HG02970 (cell line): ENCODE measurements at regions not wholly inside any gene's neighbourhood (a gene's known extent, or its start where the extent isn't known, plus 50 kb on each side); places are given as distances from the start of the nearest gene placed in this dataset.
"Not testable (repeated sequence)": the region's sequence is repeated elsewhere in the genome, so short reads cannot be mapped to it uniquely, and the experiment has no call there.

Experiments used
- ATAC-seq: cut with Tn5 transposase; IDR thresholded peaks from one replicate; pipeline ENCODE4 v1.9.1; 2021; ENCODE audit warnings: mild to moderate bottlenecking, moderate library complexity, moderate number of reproducible peaks; ENCODE audit not compliant: unreplicated experiment, low FRiP score

GRCh38 chr5:68070591-68071281 lies 144.8 kb upstream of the PIK3R1 start:
- peak; percentile 90 for ATAC-seq

DNA sequence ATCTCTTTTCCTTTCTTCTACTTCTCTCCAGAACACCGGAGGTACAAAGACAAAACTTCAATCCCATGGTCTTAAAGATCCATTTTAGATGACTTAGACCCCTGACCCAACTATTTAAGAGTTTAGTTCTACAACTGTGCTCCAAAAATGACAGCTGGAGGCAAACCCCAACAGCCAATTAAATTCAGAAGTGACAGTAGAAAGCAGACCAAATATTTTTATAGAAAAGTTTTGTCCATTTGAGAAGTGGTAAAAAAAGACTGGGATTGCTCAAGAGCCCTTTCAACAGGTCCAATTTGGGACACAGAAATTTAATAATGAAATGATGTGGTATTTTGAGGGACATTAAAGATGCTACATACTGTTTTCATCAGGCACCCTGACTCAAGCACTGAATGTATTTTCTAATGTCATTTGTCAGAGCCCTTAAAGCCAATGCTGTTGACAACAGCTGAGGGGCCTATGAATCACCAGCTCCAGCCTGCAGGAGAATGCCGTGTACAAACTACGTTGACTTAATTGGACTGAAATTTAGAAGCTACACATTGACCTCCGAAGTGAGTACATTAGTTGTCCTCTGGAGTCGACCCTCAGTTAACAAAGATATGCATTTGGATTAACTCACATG lies 147.5 kb upstream of the PIK3R1 start:
- no peak for ATAC-seq

GRCh38 chr5:68067291-68067690 lies 148.3 kb upstream of the PIK3R1 start:
- ATAC-seq: no peak

GRCh38 chr5:68066277-68066955 lies 149.1 kb upstream of the PIK3R1 start:
- ATAC-seq: no peak

- ATAC-seq: not testable (repeated sequence)
These were observed 150.2 kb upstream of the PIK3R1 start for GRCh38 chr5:68065321-68065720.

DNA sequence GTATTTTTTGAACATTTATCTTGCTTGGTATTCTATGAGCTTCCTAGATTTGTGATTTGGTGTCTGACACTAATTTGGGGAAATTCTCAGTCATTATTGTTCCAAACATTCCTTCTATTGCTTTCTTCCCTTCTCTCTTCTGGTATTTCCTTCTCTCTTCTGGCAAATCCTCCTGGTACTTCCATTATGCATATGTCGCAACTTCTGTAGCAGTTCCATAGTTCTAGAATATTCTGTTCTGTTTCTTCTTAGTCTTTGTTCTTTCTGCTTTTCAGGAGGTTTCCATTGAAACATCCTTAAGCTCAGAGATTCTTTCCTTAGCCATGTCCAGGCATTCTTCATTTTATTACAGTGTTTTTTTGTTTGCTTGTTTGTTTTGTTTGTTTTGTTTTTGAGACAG lies 155.2 kb upstream of the PIK3R1 start:
- ATAC-seq: no peak

DNA sequence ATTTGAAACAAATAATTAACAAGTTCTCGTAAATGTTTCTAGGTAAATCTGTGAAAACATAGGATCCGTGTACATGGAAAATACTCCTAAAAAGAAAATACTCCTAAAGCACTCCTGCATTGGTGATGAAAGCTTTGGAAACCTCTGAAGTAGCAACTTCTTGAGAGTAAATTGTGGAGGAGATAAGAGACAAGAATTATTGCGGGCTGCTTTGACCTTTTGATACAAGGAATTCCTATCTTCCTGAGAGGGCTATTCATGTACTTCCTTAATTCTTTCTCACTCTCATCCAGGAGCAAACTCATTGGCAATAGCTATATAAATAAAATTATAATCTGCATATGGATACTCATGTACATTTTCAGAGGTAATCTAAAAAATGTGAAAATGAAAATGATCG lies 158.4 kb upstream of the PIK3R1 start:
- no peak for ATAC-seq

DNA sequence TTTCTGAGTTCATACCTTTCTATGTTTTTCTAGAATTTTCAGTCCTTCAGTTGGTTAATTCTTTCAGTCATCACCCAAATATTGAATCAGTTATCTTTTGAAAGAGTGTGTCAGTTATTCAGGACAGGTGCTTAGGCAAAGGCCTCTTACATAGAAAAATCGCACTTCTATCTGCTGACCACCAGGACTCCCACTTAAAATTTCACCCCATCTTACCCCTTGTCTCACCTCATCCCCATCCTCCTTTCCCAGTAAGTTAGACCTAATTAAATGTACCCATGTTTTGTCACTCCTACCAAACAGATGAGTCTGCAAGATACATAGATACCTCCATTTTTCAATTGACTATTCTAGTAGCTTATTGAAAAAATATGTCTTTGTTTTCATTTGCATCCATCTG lies 159.9 kb upstream of the PIK3R1 start:
- no peak for ATAC-seq

GRCh38 chr5:68054638-68055037 lies 160.9 kb upstream of the PIK3R1 start:
- ATAC-seq: no peak

DNA sequence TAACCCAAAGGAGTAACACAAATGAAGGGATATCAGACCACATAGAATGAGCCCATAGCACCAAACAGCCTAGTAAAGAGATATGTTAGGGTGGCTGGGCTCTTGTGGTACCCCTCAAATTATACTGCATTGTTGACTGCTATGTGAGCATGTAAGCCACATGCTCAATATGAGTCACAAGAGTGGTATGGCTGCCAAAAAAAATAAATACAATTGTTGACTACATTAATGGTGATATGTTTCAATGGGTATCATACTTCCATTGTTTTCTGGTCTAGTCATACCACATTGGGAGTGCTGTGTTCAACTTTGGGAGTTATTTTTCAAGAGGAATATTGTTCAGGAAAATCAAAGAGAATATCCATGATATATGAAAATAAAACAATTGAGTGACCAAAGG lies 162.4 kb upstream of the PIK3R1 start:
- no peak for ATAC-seq

DNA sequence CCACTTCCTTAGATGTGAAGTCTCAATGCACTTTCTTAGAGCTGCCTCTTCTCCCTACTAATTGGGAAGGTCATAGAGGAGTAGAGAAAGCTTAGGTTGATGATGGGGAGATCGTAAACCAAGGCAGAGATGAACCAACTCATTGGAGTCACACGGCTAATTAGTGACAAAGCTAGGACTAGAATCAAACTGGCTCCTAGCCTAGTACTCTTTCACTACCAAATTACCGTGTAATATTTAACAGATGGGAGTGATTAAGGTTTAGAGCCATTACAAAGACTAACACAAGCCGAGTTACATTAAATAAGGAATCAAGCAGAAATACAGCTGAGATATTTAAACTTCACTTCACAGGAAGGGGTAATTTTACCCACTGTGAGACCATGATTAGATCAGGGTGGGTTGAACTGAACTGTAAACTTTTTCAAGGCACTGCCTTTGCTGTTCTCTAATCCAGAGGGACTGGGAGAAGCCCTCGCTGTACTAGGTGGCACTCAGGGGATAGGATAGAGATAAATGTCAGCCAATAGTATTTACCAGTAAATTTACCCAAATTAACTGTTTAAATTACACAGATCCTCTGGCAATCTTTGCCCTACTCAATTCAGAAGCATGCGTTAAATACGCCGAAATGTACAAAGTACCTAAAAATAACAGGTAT lies 166.4 kb upstream of the PIK3R1 start:
- no peak for ATAC-seq

GRCh38 chr5:68048516-68048915 lies 167.0 kb upstream of the PIK3R1 start:
- ATAC-seq: no peak

GRCh38 chr5:68048054-68048453 lies 167.5 kb upstream of the PIK3R1 start:
- ATAC-seq: not testable (repeated sequence)

- no peak for ATAC-seq
These were observed 168.5 kb upstream of the PIK3R1 start for GRCh38 chr5:68047035-68047434.

- no peak for ATAC-seq
These were observed 169.1 kb upstream of the PIK3R1 start for GRCh38 chr5:68046445-68046844.

DNA sequence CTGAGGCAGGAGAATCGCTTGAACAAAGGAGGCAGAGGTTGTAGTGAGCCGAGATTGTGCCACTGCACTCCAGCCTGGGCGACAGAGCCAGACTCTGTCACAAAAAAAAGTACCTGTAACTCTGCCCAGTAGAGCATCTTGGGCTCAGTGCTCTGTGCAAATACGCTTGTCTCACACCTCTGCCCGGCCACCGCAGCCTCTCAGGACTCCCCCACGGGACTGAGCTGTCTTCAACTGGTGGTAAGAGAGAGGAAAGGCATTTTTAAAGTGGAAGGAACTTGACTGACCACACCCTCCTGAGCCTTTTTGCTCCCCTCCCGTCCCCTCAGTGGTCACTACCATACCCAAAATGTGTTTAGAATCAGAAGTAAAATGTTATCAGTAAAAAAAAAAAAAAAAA lies 174.3 kb upstream of the PIK3R1 start:
- ATAC-seq: peak; percentile 90

- no peak for ATAC-seq
These were observed 178.0 kb upstream of the PIK3R1 start for GRCh38 chr5:68037546-68037945.

DNA sequence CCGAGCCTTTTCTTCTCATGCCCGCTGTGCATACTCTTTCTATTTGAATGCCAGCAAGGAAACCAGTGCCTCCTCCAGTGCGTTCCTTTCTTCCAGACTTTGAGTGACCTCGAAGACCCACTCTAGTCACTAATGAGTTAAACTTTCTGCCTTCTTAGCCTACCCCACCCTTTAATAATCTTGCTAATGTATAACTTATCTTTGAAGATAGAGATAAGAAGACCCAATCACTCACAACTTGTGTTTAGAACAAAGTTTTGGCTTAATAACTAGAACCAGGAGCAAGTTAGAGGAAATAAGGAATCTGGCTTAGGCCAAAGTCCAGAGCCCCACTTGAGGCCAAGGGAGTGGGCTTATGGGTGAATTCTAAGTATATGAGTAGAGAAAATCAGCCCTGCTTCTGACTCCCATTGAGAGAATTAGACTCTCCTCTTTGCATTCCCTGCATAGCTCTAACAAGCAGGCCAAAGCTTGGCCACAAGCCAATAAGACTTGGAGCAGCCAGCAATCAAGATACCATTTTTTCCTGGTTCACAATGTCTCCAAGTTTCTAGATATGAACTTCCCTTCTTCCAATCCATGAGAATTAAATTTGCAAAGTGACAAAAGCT lies 181.5 kb upstream of the PIK3R1 start:
- ATAC-seq: no peak

DNA sequence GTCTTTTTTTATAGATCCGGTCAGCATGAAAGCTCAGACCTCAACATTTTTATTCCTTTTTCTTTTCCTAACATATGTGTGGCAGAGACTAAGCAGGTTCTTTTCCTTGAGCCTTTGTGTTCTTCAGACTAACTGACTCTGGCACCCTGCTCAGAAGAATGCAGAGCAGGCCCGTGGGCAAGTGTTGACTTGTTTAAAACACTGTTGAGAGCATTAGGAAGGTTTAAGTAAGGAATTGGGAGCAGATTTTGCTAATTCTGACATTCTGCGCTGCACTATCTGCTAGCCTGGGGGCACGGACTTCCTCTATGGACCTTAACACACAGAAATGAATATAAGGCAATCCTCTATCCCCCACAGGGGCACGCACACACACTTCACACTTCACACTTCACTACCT lies 182.5 kb upstream of the PIK3R1 start:
- no peak for ATAC-seq

- no peak for ATAC-seq
These were observed 183.3 kb upstream of the PIK3R1 start for GRCh38 chr5:68032216-68032762.
